ENCODE measurements at regions not wholly inside any gene's neighbourhood (a gene's known extent, or its start where the extent isn't known, plus 50 kb on each side); places are given as distances from the start of the nearest gene placed in this dataset.

GRCh38 chr9:14383773-14384172, 69.8 kb upstream of the NFIB start:
- TF ChIP-seq TEAD4 (IDR thresholded peaks at IDR 0.05), result no peak
- no peak for TF ChIP-seq CREB1 (IDR thresholded peaks at IDR 0.05; ENCODE audit: low read depth)

- TF ChIP-seq EP300 (IDR thresholded peaks at IDR 0.05; ENCODE audit: borderline replicate concordance) (no peak), FOXM1 (IDR thresholded peaks at IDR 0.05; ENCODE audit: borderline replicate concordance, low read depth) (no peak), TAF1 (IDR thresholded peaks at IDR 0.05; ENCODE audit: low read depth) (no peak), CREB1 (IDR thresholded peaks at IDR 0.05; ENCODE audit: low read depth) (no peak)
Observed at GRCh38 chr9:14383294-14383693, 69.4 kb upstream of the NFIB start.

GRCh38 chr9:14380061-14380836, 66.3 kb upstream of the NFIB start:
- TF ChIP-seq TCF12 (IDR thresholded peaks at IDR 0.05; ENCODE audit: low read depth) (no peak), EGR1 (IDR thresholded peaks at IDR 0.05) (no peak), EP300 (IDR thresholded peaks at IDR 0.05; ENCODE audit: borderline replicate concordance) (no peak), CREB1 (IDR thresholded peaks at IDR 0.05; ENCODE audit: low read depth) (no peak), RAD21 (IDR thresholded peaks at IDR 0.05; ENCODE audit: low read depth) (no peak), ZBTB7A (IDR thresholded peaks at IDR 0.05; ENCODE audit: low read depth) (no peak), REST (IDR thresholded peaks at IDR 0.05; ENCODE audit: low read depth) (no peak), YY1 (IDR thresholded peaks at IDR 0.05; ENCODE audit: low read depth) (no peak), NFIC (IDR thresholded peaks at IDR 0.05) (no peak), TAF1 (IDR thresholded peaks at IDR 0.05; ENCODE audit: low read depth) (no peak), FOXM1 (IDR thresholded peaks at IDR 0.05; ENCODE audit: borderline replicate concordance, low read depth) (no peak), MAX (IDR thresholded peaks at IDR 0.05) (no peak), TEAD4 (IDR thresholded peaks at IDR 0.05) (no peak), CEBPB (IDR thresholded peaks at IDR 0.05) (no peak)
- TF ChIP-seq, protein P1, sequence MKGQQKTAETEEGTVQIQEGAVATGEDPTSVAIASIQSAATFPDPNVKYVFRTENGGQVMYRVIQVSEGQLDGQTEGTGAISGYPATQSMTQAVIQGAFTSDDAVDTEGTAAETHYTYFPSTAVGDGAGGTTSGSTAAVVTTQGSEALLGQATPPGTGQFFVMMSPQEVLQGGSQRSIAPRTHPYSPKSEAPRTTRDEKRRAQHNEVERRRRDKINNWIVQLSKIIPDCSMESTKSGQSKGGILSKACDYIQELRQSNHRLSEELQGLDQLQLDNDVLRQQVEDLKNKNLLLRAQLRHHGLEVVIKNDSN (IDR thresholded peaks at IDR 0.05), result no peak

GRCh38 chr9:14379280-14379679, 65.3 kb upstream of the NFIB start:
- TF ChIP-seq CEBPB (IDR thresholded peaks at IDR 0.05), result no peak
- TF ChIP-seq FOXM1 (IDR thresholded peaks at IDR 0.05; ENCODE audit: borderline replicate concordance, low read depth), result no peak
- no peak for TF ChIP-seq TCF12 (IDR thresholded peaks at IDR 0.05; ENCODE audit: low read depth)
- no peak for TF ChIP-seq TAF1 (IDR thresholded peaks at IDR 0.05; ENCODE audit: low read depth)
- TF ChIP-seq EP300 (IDR thresholded peaks at IDR 0.05; ENCODE audit: borderline replicate concordance), result no peak
- TF ChIP-seq RAD21 (IDR thresholded peaks at IDR 0.05; ENCODE audit: low read depth), result no peak
- no peak for TF ChIP-seq TEAD4 (IDR thresholded peaks at IDR 0.05)
- TF ChIP-seq CREB1 (IDR thresholded peaks at IDR 0.05; ENCODE audit: low read depth), result no peak
- no peak for TF ChIP-seq EGR1 (IDR thresholded peaks at IDR 0.05)
- no peak for TF ChIP-seq NFIC (IDR thresholded peaks at IDR 0.05)
- TF ChIP-seq MAX (IDR thresholded peaks at IDR 0.05), result no peak
- TF ChIP-seq, protein P1 (IDR thresholded peaks at IDR 0.05), result no peak
- TF ChIP-seq YY1 (IDR thresholded peaks at IDR 0.05; ENCODE audit: low read depth), result no peak
- TF ChIP-seq REST (IDR thresholded peaks at IDR 0.05; ENCODE audit: low read depth), result no peak
- TF ChIP-seq ZBTB7A (IDR thresholded peaks at IDR 0.05; ENCODE audit: low read depth), result no peak

- TF ChIP-seq RAD21 (IDR thresholded peaks at IDR 0.05; ENCODE audit: low read depth), result no peak
- no peak for TF ChIP-seq MAX (IDR thresholded peaks at IDR 0.05)
- no peak for TF ChIP-seq TEAD4 (IDR thresholded peaks at IDR 0.05)
- TF ChIP-seq ZBTB7A (IDR thresholded peaks at IDR 0.05; ENCODE audit: low read depth), result no peak
- no peak for TF ChIP-seq EP300 (IDR thresholded peaks at IDR 0.05; ENCODE audit: borderline replicate concordance)
Observed at GRCh38 chr9:14373706-14374105, 59.8 kb upstream of the NFIB start.

DNA sequence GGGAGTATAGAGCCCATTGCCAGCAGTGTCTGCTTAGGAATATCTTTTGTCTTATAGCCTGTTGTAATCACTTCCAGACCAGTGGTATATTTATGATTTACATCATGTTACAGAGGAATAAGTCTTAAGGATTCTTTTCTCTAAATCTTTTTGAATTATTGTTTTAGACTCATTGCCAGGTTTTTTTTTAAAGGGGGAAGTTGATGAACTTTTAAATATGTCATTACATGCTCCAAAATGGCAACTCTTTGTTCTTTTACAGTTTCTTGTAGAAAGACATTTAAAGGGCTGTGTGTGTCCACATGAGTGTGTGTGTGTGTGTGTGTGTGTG, 59.4 kb upstream of the NFIB start:
- TF ChIP-seq RAD21 (IDR thresholded peaks at IDR 0.05; ENCODE audit: low read depth), result no peak
- no peak for TF ChIP-seq MAX (IDR thresholded peaks at IDR 0.05)
- no peak for TF ChIP-seq FOXM1 (IDR thresholded peaks at IDR 0.05; ENCODE audit: borderline replicate concordance, low read depth)
- no peak for TF ChIP-seq EGR1 (IDR thresholded peaks at IDR 0.05)
- no peak for TF ChIP-seq EP300 (IDR thresholded peaks at IDR 0.05; ENCODE audit: borderline replicate concordance)
- no peak for TF ChIP-seq CREB1 (IDR thresholded peaks at IDR 0.05; ENCODE audit: low read depth)
- TF ChIP-seq, protein P1 (IDR thresholded peaks at IDR 0.05), result no peak
- TF ChIP-seq TEAD4 (IDR thresholded peaks at IDR 0.05), result no peak
- no peak for TF ChIP-seq REST (IDR thresholded peaks at IDR 0.05; ENCODE audit: low read depth)
- no peak for TF ChIP-seq NFIC (IDR thresholded peaks at IDR 0.05)
